Retinal pigment epithelial cell (primary cell): ENCODE measurements at regions not wholly inside any gene's neighbourhood (a gene's known extent, or its start where the extent isn't known, plus 50 kb on each side); places are given as distances from the start of the nearest gene placed in this dataset.

ENCODE experiments used
- DNase-seq: peaks from one replicate; pipeline ENCODE4 v3.0.0-alpha.2; 2010; ENCODE audit warnings: low read depth
- H3K4me3 ChIP-seq: 2 replicates; pipeline ENCODE4 v1.5.1; 2011; ENCODE audit warnings: mild to moderate bottlenecking, low read length, control low read depth, moderate library complexity
- CTCF ChIP-seq: conservative IDR thresholded peaks from 2 replicates; pipeline ENCODE4 v1.5.1; 2011; ENCODE audit warnings: low read depth, low read length, control low read depth, inconsistent platforms

- no peak overlapping the region for H3K4me3 ChIP-seq
- no peak for DNase-seq
- no peak for TF ChIP-seq CTCF
Measured at GRCh38 chr3:127141921-127142730, 50.8 kb upstream of the PRR23E start.
